Activated T-cell treated with anti-CD3 and anti-CD28 coated beads, Interleukin-2, amount 50 U/mL, for 48 hours (primary cell): ENCODE measurements at regions not wholly inside any gene's neighbourhood (a gene's known extent, or its start where the extent isn't known, plus 50 kb on each side); places are given as distances from the start of the nearest gene placed in this dataset.
"Not testable (repeated sequence)": the region's sequence is repeated elsewhere in the genome, so short reads cannot be mapped to it uniquely, and the experiment has no call there.

ENCODE experiments used
- DNase-seq, 2 experiments: peaks; one replicate each; pipeline ENCODE4 v3.0.0-alpha.2; 2020

DNA sequence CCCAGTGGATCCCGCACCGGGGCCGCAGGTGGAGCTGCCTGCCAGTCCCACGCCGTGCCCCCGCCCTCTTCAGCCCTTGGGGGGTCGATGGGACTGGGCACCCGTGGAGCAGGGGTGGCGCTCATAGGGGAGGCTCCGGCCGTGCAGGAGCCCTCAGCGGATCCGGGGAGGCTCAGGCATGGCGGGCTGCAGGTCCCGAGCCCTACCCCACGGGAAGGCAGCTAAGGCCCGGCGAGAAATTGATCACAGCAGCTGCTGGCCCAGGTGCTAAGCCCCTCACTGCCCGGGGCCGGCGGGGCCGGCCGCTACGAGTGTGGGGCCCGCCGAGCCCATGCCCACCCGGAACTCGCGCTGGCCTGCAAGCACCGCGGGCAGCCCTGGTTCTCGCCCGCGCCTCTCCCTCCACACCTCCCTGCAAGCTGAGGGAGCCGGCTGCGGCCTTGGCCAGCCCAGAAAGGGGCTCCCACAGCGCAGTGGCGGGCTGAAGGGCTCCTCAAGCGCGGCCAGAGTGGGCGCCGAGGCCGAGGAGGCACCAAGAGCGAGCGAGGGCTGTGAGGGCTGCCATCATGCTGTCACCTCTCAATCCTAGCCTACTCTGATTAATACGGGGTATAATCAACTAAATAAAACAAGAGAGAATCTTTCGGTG is 56.5 kb upstream of the ABHD2 start:
- DNase-seq = not testable (repeated sequence)

DNA sequence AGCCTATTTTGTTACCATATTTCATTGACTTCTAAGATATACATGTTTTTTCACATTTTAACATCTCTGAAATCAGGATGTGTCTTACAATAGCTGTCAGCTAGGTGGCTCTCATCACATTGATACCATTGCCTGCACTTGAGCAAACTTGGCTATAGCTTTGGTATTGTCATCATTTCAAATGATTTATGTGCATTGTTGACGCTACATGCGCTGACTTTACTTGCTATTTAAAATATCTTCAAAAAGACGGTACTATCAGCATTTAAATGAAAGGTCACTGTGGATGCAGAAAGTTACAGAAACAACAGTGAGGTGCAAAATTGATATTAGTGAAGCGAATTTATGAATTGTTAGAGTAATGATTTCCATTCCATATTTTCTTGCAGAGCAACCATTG is 54.0 kb upstream of the ABHD2 start:
- no peak for DNase-seq

DNA sequence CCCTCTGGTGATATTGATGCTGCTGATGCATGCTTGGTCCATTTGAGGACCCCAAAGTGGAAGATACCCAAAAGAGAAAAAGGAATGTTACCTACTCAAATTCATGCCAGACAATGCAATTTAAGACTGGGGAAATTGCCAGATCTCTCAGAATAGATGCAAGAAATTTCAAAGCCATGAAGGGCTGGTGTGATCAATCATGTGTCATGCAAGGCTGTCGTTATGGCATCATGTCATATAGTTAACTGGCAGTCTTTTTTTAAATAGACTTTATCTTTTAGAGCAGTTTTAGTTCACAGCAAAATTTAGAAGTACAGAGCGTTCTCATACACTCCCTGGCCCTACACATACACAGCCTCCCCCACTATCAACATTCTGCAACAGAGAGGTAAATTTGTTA is 53.1 kb upstream of the ABHD2 start:
- DNase-seq = no peak

DNA sequence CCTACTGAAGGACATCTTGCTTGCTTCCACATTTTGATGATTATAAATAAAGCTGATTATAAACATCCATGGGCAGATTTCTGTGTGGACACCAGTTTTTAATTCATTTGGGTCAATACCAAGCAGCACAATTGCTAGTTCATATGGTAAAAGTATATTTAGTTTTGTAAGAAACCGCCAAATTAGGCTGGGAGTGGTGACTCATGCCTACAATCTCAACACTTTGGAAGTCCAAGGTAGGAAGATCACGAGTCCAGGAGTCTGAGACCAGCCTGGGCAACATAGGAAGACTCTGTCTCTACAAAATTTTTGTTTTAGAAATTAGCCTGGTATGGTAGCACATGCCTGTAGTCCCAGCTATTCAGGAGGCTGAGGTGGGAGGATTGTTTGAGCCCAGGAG is 52.6 kb upstream of the ABHD2 start:
- no peak for DNase-seq

DNA sequence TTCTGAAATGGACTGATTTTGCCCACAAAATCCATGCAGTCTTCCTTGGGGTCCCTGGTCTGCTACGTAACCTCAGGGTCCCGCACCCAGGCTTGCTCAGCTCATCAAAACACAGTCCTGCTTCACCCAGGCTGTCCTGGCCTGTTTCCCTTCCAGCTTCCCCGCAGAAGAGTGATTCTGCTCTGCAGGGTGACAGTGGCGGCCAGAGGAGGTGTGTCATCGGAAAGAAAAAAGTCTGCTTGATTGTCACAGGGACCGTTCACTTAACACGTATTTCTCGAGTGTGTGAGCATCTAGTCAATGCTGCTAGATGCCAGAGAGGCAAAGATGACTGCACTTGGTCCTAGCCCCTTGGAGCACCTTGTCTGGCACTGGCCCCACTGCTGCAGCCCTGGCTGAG is 50.1 kb upstream of the ABHD2 start:
- DNase-seq = no peak
